K562 (cell line): ENCODE measurements at regions not wholly inside any gene's neighbourhood (a gene's known extent, or its start where the extent isn't known, plus 50 kb on each side); places are given as distances from the start of the nearest gene placed in this dataset.
"Not testable (repeated sequence)": the region's sequence is repeated elsewhere in the genome, so short reads cannot be mapped to it uniquely, and the experiment has no call there.

Experiments used
- ATAC-seq: fragments of 200-7000 bp; cut with Tn5 transposase; 3 replicates; pipeline ENCODE4 v1.9.1; 2020; ENCODE audit warnings: moderate library complexity
- BruUV-seq: library from RNA; stranded (reverse); fragments of 400-500 nt; replicated peaks from 2 replicates; lab custom pipeline; 2021; lab: Mats Ljungman, UMichigan
- CTCF ChIA-PET: fragments of 300-600 bp; formaldehyde crosslinking; extraction: SDS; loops from one replicate; lab custom pipeline; 2021; ENCODE audit warnings: low intra/inter-chr PET ratio; lab: Yijun Ruan, JAX
- POLR2A ChIA-PET: fragments of 300-600, 350-650 bp; sonication (Branson Sonifier 250); formaldehyde crosslinking; extraction: SDS; loops from one replicate; lab custom pipeline; 2021; ENCODE audit warnings: antibody characterized with exemption, inconsistent platforms; lab: Yijun Ruan, JAX
- DNase-seq, 4 experiments: peaks; one replicate each; pipeline versions ENCODE4 v3.0.0 to v3.0.0-alpha.2; 2011 to 2018; ENCODE audit warnings: low spot score in 3 of 4, mixed read lengths in 3 of 4; ENCODE audit errors: extremely low read depth in 1 of 4
- FAIRE-seq: peaks from 2 replicates; lab custom pipeline; 2011; peaks lifted over from hg19 to GRCh38; lab: Jason Lieb, UNC
- H2AFZ ChIP-seq: 2 replicates; pipeline ENCODE4 v1.6.0; 2011; ENCODE audit warnings: low read depth, low read length, control low read depth, inconsistent platforms
- H3K27ac ChIP-seq: fragments of 200-600 bp; 3 replicates; pipeline ENCODE4 v1.8.0; 2011; ENCODE audit warnings: low read depth, mild to moderate bottlenecking, control low read depth, inconsistent platforms, low read length, moderate library complexity, mixed read lengths; ENCODE audit errors: extremely low read depth
- H3K27me3 ChIP-seq, 2 experiments: fragments of 300-600 bp in 1 of 2; 2 replicates in 1 of 2; 3 replicates in 1 of 2; pipeline versions ENCODE4 v1.6.0 to v1.8.0; 2011; ENCODE audit warnings: inconsistent platforms in 2 of 2, low read length in 2 of 2, mild to moderate bottlenecking in 1 of 2, mixed read lengths in 1 of 2, moderate library complexity in 1 of 2; ENCODE audit not compliant: control insufficient read depth in 2 of 2, insufficient read depth in 2 of 2
- H3K36me3 ChIP-seq: fragments of 300-600 bp; 3 replicates; pipeline ENCODE4 v1.8.0; 2011; ENCODE audit warnings: mild to moderate bottlenecking, low read length, inconsistent platforms; ENCODE audit not compliant: control insufficient read depth, insufficient read depth
- H3K4me1 ChIP-seq, 2 experiments: fragments of 200-600 bp in 1 of 2; replicated peaks in 1 of 2; 2 replicates in 1 of 2; 3 replicates in 1 of 2; pipeline versions ENCODE4 v1.5.1 to v1.8.0; 2011; ENCODE audit warnings: inconsistent platforms in 2 of 2, low read length in 2 of 2, mild to moderate bottlenecking in 1 of 2, mixed read lengths in 1 of 2, moderate library complexity in 1 of 2; ENCODE audit not compliant: control insufficient read depth in 2 of 2, insufficient read depth in 2 of 2
- H3K4me2 ChIP-seq: 2 replicates; pipeline ENCODE4 v1.6.1; 2011; ENCODE audit warnings: low read length, control low read depth, inconsistent platforms, mixed read lengths; ENCODE audit not compliant: insufficient read depth
- H3K4me3 ChIP-seq: fragments of 200-600 bp; sonication (generic), shearing (Covaris generic); 2 replicates; pipeline ENCODE4 v1.5.1; 2016; ENCODE audit warnings: control low read depth, inconsistent platforms
- H3K79me2 ChIP-seq: fragments of 200-600 bp; 3 replicates; pipeline ENCODE4 v1.8.0; 2011; ENCODE audit warnings: low read length, inconsistent platforms; ENCODE audit not compliant: control insufficient read depth, insufficient read depth
- H3K9ac ChIP-seq, 2 experiments: 2 replicates each; pipeline versions ENCODE4 v1.6.0 to v1.6.1; 2011; ENCODE audit warnings: low read depth in 2 of 2, low read length in 2 of 2, control low read depth in 1 of 2, inconsistent platforms in 1 of 2, mild to moderate bottlenecking in 1 of 2, mixed read lengths in 1 of 2; ENCODE audit not compliant: insufficient read depth in 1 of 2
- H3K9me1 ChIP-seq: one replicate; pipeline ENCODE4 v1.6.0; 2011; ENCODE audit warnings: inconsistent platforms, mild to moderate bottlenecking, low read length, moderate library complexity; ENCODE audit not compliant: control insufficient read depth, insufficient read depth
- H3K9me3 ChIP-seq: replicated peaks from 2 replicates; pipeline ENCODE4 v1.5.1; 2011; ENCODE audit warnings: low read depth, low read length, inconsistent platforms; ENCODE audit not compliant: control insufficient read depth, insufficient read depth
- H4K20me1 ChIP-seq: replicated peaks from 2 replicates; pipeline ENCODE4 v1.6.1; 2011; ENCODE audit warnings: low read length, inconsistent platforms, mixed read lengths; ENCODE audit not compliant: control insufficient read depth, insufficient read depth
- ATF3 ChIP-seq, 2 experiments: fragments of 450-650 bp in 1 of 2; sonication (generic) in 1 of 2; formaldehyde crosslinking in 1 of 2; IDR thresholded peaks in 1 of 2; conservative IDR thresholded peaks in 1 of 2; 2 replicates each; pipeline versions ENCODE4 v1.6.1 to v1.8.1; 2016 to 2023; ENCODE audit warnings: mild to moderate bottlenecking in 2 of 2, moderate library complexity in 2 of 2, inconsistent platforms in 1 of 2, missing genetic modification reagents in 1 of 2
- CBX5 ChIP-seq: IDR thresholded peaks from 2 replicates; pipeline ENCODE4 v1.6.1; 2014; ENCODE audit warnings: low read depth, borderline replicate concordance
- CTBP1 ChIP-seq: fragments of 450-650 bp; IDR thresholded peaks from 2 replicates; pipeline ENCODE4 v1.6.1; 2016; ENCODE audit warnings: borderline replicate concordance
- DLX4 ChIP-seq: fragments of 250-450 bp; sonication (Bioruptor Pico); IDR thresholded peaks from 2 replicates; pipeline ENCODE4 v1.6.1; 2021; ENCODE audit warnings: mild to moderate bottlenecking
- GATAD2A ChIP-seq: fragments of 450-650 bp; IDR thresholded peaks from 2 replicates; pipeline ENCODE4 v1.6.1; 2017
- GTF2E2 ChIP-seq: fragments of 200-800 bp; sonication (Bioruptor generic); IDR thresholded peaks from 2 replicates; pipeline ENCODE4 v1.6.1; 2016; ENCODE audit warnings: missing genetic modification characterization, missing compliant biosample characterization
- ILK ChIP-seq: fragments of 450-650 bp; IDR thresholded peaks from 2 replicates; pipeline ENCODE4 v1.6.1; 2016; ENCODE audit warnings: missing genetic modification characterization, low read depth, mild to moderate bottlenecking, missing compliant biosample characterization, moderate library complexity, borderline replicate concordance
- KLF6 ChIP-seq: fragments of 250-450 bp; sonication (Bioruptor Pico); IDR thresholded peaks from 2 replicates; pipeline ENCODE4 v1.4.0; 2020; ENCODE audit warnings: mild to moderate bottlenecking, moderate library complexity, borderline replicate concordance
- MCM5 ChIP-seq: fragments of 450-650 bp; IDR thresholded peaks from 2 replicates; pipeline ENCODE4 v1.6.1; 2016; ENCODE audit warnings: low read depth
- PHF8 ChIP-seq: fragments of 200-600 bp; sonication (generic); IDR thresholded peaks from 2 replicates; pipeline ENCODE4 v1.6.1; 2012; ENCODE audit warnings: mixed run types, mild to moderate bottlenecking, inconsistent platforms, low read length, moderate library complexity, borderline replicate concordance
- RCOR1 ChIP-seq, 2 experiments: IDR thresholded peaks; 2 replicates each; pipeline ENCODE4 v1.6.1; 2012; ENCODE audit warnings: low read depth in 2 of 2, low read length in 2 of 2, borderline replicate concordance in 1 of 2, improper control_type of control experiment in 1 of 2
- SMARCA5 ChIP-seq: fragments of 450-650 bp; IDR thresholded peaks from 2 replicates; pipeline ENCODE4 v1.6.1; 2016
- SRSF3 ChIP-seq: fragments of 200-400 bp; formaldehyde crosslinking; IDR thresholded peaks from 2 replicates; pipeline ENCODE4 v1.6.1; 2016; ENCODE audit warnings: mild to moderate bottlenecking, low read length, moderate library complexity; ENCODE audit not compliant: insufficient read depth
- STAT5B ChIP-seq: fragments of 250-450 bp; sonication (Bioruptor Pico); IDR thresholded peaks from 2 replicates; pipeline ENCODE4 v1.8.0; 2021; ENCODE audit warnings: mild to moderate bottlenecking, inconsistent platforms
- in situ Hi-C: fragments of 300-500 bp; cut with MboI; formaldehyde crosslinking; loops from 4 replicates; pipeline ENCODE4 v1.15.0; 2018; ENCODE audit warnings: inconsistent platforms, mixed read lengths
- intact Hi-C: fragments of 100-400 bp; cut with micrococcal nuclease; formaldehyde crosslinking; loops from 2 replicates; pipeline ENCODE4 v1.14.2; 2022

GRCh38 chr4:66123831-66124413 is 453.6 kb upstream of the EPHA5 start (continued):
- TF ChIP-seq KLF6 = no peak
- TF ChIP-seq, all 486 proteins: peak for 0

- H3K4me2 ChIP-seq = no peak overlapping the region
- no peak overlapping the region for H2AFZ ChIP-seq
- TF ChIP-seq GTF2E2 (tag) (no peak), DLX4 (CRISPR knock-in tag) (no peak), ILK (no peak), SRSF3 (no peak), PHF8 (no peak), GATAD2A (no peak), RCOR1 (IDR thresholded peaks at IDR 0.05; ENCODE audit: borderline replicate concordance in 1 of 2, low read depth in 2 of 2, low read length in 2 of 2) (no peak), CBX5 (no peak), MCM5 (no peak), ATF3 (IDR thresholded peaks at IDR 0.05) (no peak), ATF3 (CRISPR knock-in tag; conservative IDR thresholded peaks at IDR 0.05) (no peak), STAT5B (CRISPR knock-in tag) (no peak), SMARCA5 (no peak), CTBP1 (no peak)
- ATAC-seq (no peak), FAIRE-seq (no peak), DNase-seq (no peak)
- CTCF ChIA-PET = no interaction called here
- H3K9ac ChIP-seq = no peak overlapping the region
- no TSS peak for BruUV-seq
- no peak overlapping the region for H3K27ac ChIP-seq
- H3K79me2 ChIP-seq = no peaks in the 10 kb centered on the region
- in situ Hi-C loops (no loop called here), intact Hi-C loops (no loop called here)
- no peaks in the 10 kb centered on the region for H3K36me3 ChIP-seq
- no peaks in the 10 kb centered on the region for H3K9me3 ChIP-seq
- no peaks in the 10 kb centered on the region for H3K27me3 ChIP-seq
- POLR2A ChIA-PET = no interaction called here
- H3K4me3 ChIP-seq = no peak overlapping the region
- no peaks in the 10 kb centered on the region for H3K4me1 ChIP-seq
- H4K20me1 ChIP-seq = no peaks in the 10 kb centered on the region
- H3K9me1 ChIP-seq = no peaks in the 10 kb centered on the region
Observed at GRCh38 chr4:66123190-66123589, 452.9 kb upstream of the EPHA5 start.

- FAIRE-seq, CTCF ChIA-PET, in situ Hi-C loops, POLR2A ChIA-PET, H3K9me1 ChIP-seq, H2AFZ ChIP-seq, H3K36me3 ChIP-seq, H3K9ac ChIP-seq, DNase-seq, H3K4me3 ChIP-seq, H3K79me2 ChIP-seq, H3K27me3 ChIP-seq, ATAC-seq, H3K4me2 ChIP-seq, intact Hi-C loops, H3K27ac ChIP-seq, H4K20me1 ChIP-seq, BruUV-seq, H3K4me1 ChIP-seq, H3K9me3 ChIP-seq: not testable (repeated sequence)
Observed at GRCh38 chr4:66115231-66115630, 444.9 kb upstream of the EPHA5 start.
